ENCODE measurements at regions not wholly inside any gene's neighbourhood (a gene's known extent, or its start where the extent isn't known, plus 50 kb on each side); places are given as distances from the start of the nearest gene placed in this dataset.

- TF ChIP-seq CTCF (IDR thresholded peaks at IDR 0.05; ENCODE audit: low read depth, low read length, missing input control) (no peak), EGR1 (IDR thresholded peaks at IDR 0.05; ENCODE audit: low read depth in 2 of 2) (no peak), ATF3 (IDR thresholded peaks at IDR 0.05) (no peak), ZBTB33 (IDR thresholded peaks at IDR 0.05) (no peak), YY1 (IDR thresholded peaks at IDR 0.05) (no peak), TAF1 (conservative IDR thresholded peaks at IDR 0.05) (no peak), RAD21 (IDR thresholded peaks at IDR 0.05) (no peak), MAX (IDR thresholded peaks at IDR 0.05) (no peak), REST (IDR thresholded peaks at IDR 0.05) (no peak), RXRA (IDR thresholded peaks at IDR 0.05) (no peak)
These were observed 293.2 kb upstream of the SEMA3D start for GRCh38 chr7:85479918-85480643.

All from liver (tissue), 3 donors.